GM12878 (cell line): ENCODE measurements at regions not wholly inside any gene's neighbourhood (a gene's known extent, or its start where the extent isn't known, plus 50 kb on each side); places are given as distances from the start of the nearest gene placed in this dataset.
A peak's percentile ranks its signal among the peaks of the same experiment; 100 is the strongest.

Source experiments
- ATAC-seq: fragments of 200-7000 bp; cut with Tn5 transposase; 3 replicates; pipeline ENCODE4 v1.9.1; 2020; ENCODE audit warnings: mild to moderate bottlenecking, moderate library complexity
- BruUV-seq: library from RNA; stranded (reverse); fragments of 400-500 nt; replicated peaks from 2 replicates; lab custom pipeline; 2021; lab: Mats Ljungman, UMichigan
- CTCF ChIA-PET: fragments of 300-600 bp; sonication (Branson Sonifier 250); formaldehyde crosslinking; extraction: SDS; loops from one replicate; lab custom pipeline; 2021; ENCODE audit warnings: inconsistent platforms; lab: Yijun Ruan, JAX
- POLR2A ChIA-PET: fragments of 350-600 bp; formaldehyde crosslinking; extraction: SDS; loops from one replicate; lab custom pipeline; 2021; ENCODE audit warnings: inconsistent platforms; lab: Charles Lee
- RAD21 ChIA-PET: fragments of 300-600 bp; sonication (Branson Sonifier 250); formaldehyde crosslinking; loops from one replicate; lab custom pipeline; 2023; ENCODE audit warnings: antibody characterized with exemption; ENCODE audit not compliant: unreplicated experiment; lab: Charles Lee
- SMC1A ChIA-PET: fragments of 300-600 bp; sonication (Branson Sonifier 250); formaldehyde crosslinking; loops from one replicate; lab custom pipeline; 2023; ENCODE audit not compliant: unreplicated experiment, uncharacterized antibody; lab: Charles Lee
- DNase-seq: peaks from one replicate; pipeline ENCODE4 v3.0.0-alpha.2; 2011; ENCODE audit warnings: low read depth, low spot score
- FAIRE-seq: peaks from 3 replicates; lab custom pipeline; 2011; peaks lifted over from hg19 to GRCh38; lab: Jason Lieb, UNC
- H2AFZ ChIP-seq: 2 replicates; pipeline ENCODE4 v1.6.0; 2011; ENCODE audit warnings: low read depth, low read length, control low read depth; ENCODE audit not compliant: control insufficient read depth
- H3K27ac ChIP-seq: 2 replicates; pipeline ENCODE4 v1.5.1; 2011; ENCODE audit warnings: control low read depth; ENCODE audit not compliant: control insufficient read depth, insufficient read depth
- H3K27me3 ChIP-seq, 2 experiments: replicated peaks in 1 of 2; 2 replicates each; pipeline versions ENCODE4 v1.6.0 to v1.6.1; 2011; ENCODE audit warnings: low read length in 1 of 2; ENCODE audit not compliant: control insufficient read depth in 2 of 2, insufficient read depth in 2 of 2
- H3K36me3 ChIP-seq, 2 experiments: 2 replicates each; pipeline ENCODE4 v1.5.1; 2011; ENCODE audit warnings: low read length in 1 of 2; ENCODE audit not compliant: control insufficient read depth in 2 of 2, insufficient read depth in 2 of 2
- H3K4me1 ChIP-seq: 2 replicates; pipeline ENCODE4 v1.6.1; 2011; ENCODE audit warnings: mild to moderate bottlenecking, low read length, moderate library complexity, mixed read lengths; ENCODE audit not compliant: control insufficient read depth, insufficient read depth
- H3K4me2 ChIP-seq: 2 replicates; pipeline ENCODE4 v1.6.0; 2011; ENCODE audit warnings: control low read depth; ENCODE audit not compliant: control insufficient read depth, insufficient read depth
- H3K4me3 ChIP-seq: fragments of 200-600 bp; sonication (generic); 2 replicates; pipeline ENCODE4 v1.5.1; 2016
- H3K79me2 ChIP-seq: 2 replicates; pipeline ENCODE4 v1.6.0; 2011; ENCODE audit warnings: low read length; ENCODE audit not compliant: control insufficient read depth, insufficient read depth
- H3K9ac ChIP-seq: 2 replicates; pipeline ENCODE4 v1.8.0; 2011; ENCODE audit warnings: low read length, control low read depth, mixed read lengths; ENCODE audit not compliant: control insufficient read depth, insufficient read depth
- H3K9me3 ChIP-seq: replicated peaks from 3 replicates; pipeline ENCODE4 v1.5.1; 2011; ENCODE audit warnings: mild to moderate bottlenecking, low read length; ENCODE audit not compliant: control insufficient read depth, insufficient read depth
- H4K20me1 ChIP-seq: 2 replicates; pipeline ENCODE4 v1.6.0; 2011; ENCODE audit not compliant: control insufficient read depth, insufficient read depth
- BCL11A ChIP-seq: IDR thresholded peaks from 2 replicates; pipeline ENCODE4 v1.6.1; 2011; ENCODE audit warnings: low read depth, low read length
- KAT2A ChIP-seq: conservative IDR thresholded peaks from 2 replicates; pipeline ENCODE4 v1.6.1; 2011; ENCODE audit warnings: low read depth, low read length; ENCODE audit not compliant: control insufficient read depth
- MYC ChIP-seq: IDR thresholded peaks from 2 replicates; pipeline ENCODE4 v1.6.1; 2011; ENCODE audit warnings: mild to moderate bottlenecking, low read length, moderate library complexity, inconsistent platforms; ENCODE audit not compliant: insufficient read depth, insufficient replicate concordance, insufficient read length, severe bottlenecking
- NR2C2 ChIP-seq: IDR thresholded peaks from 2 replicates; pipeline ENCODE4 v1.6.1; 2011; ENCODE audit warnings: borderline replicate concordance, low read depth; ENCODE audit not compliant: control insufficient read depth, insufficient read length
- POLR2AphosphoS5 ChIP-seq: IDR thresholded peaks from 2 replicates; pipeline ENCODE4 v1.6.1; 2011; ENCODE audit warnings: mild to moderate bottlenecking, low read length, inconsistent platforms
- RAD51 ChIP-seq: fragments of 450-650 bp; IDR thresholded peaks from 2 replicates; pipeline ENCODE4 v1.6.1; 2016; ENCODE audit warnings: moderate library complexity, mild to moderate bottlenecking, inconsistent platforms
- TAF1 ChIP-seq: IDR thresholded peaks from 2 replicates; pipeline ENCODE4 v1.6.1; 2011; ENCODE audit warnings: mild to moderate bottlenecking, low read depth, low read length, borderline replicate concordance
- TCF12 ChIP-seq: IDR thresholded peaks from 2 replicates; pipeline ENCODE4 v1.6.1; 2011; ENCODE audit warnings: low read depth, mild to moderate bottlenecking, low read length
- ZNF207 ChIP-seq: fragments of 450-650 bp; IDR thresholded peaks from 2 replicates; pipeline ENCODE4 v1.6.1; 2014; ENCODE audit warnings: antibody characterized with exemption, mild to moderate bottlenecking, borderline replicate concordance
- WGBS: methylation state at CpG from one replicate; pipeline ENCODE4 v1.1.6; 2016; ENCODE audit warnings: low lambda C conversion rate; ENCODE audit not compliant: insufficient replicate concordance, insufficient coverage; ENCODE audit errors: missing lambda C conversion rate; 5-methylcytosine and 5-hydroxymethylcytosine counted together
- in situ Hi-C: fragments of 300-500 bp; cut with MboI; formaldehyde crosslinking; loops from 9 replicates; pipeline ENCODE4 v1.14.3; 2018; ENCODE audit warnings: mixed read lengths
- intact Hi-C: fragments of 100-400 bp; cut with micrococcal nuclease; formaldehyde crosslinking; loops from one replicate; pipeline ENCODE4 v1.14.2; 2022; ENCODE audit not compliant: unreplicated experiment
- TF ChIP-seq, protein P1 (sequence below): fragments of 450-650 bp; IDR thresholded peaks from 2 replicates; pipeline ENCODE4 v1.6.1; 2016; ENCODE audit warnings: mild to moderate bottlenecking
- TF ChIP-seq, protein P2 (sequence below): IDR thresholded peaks from 2 replicates; pipeline ENCODE4 v1.6.1; 2012; ENCODE audit warnings: low read length, inconsistent platforms
- TF ChIP-seq, protein P3 (sequence below): fragments of 450-650 bp; IDR thresholded peaks from 2 replicates; pipeline ENCODE4 v1.6.1; 2017; ENCODE audit warnings: low read depth, mild to moderate bottlenecking, moderate library complexity
- TF ChIP-seq, protein P4 (sequence below): fragments of 450-650 bp; IDR thresholded peaks from 2 replicates; pipeline ENCODE4 v1.6.1; 2017; ENCODE audit warnings: mild to moderate bottlenecking
- TF ChIP-seq, protein P5 (sequence below): IDR thresholded peaks from 2 replicates; pipeline ENCODE4 v1.6.1; 2012; ENCODE audit warnings: low read depth, low read length, improper control_type of control experiment

DNA sequence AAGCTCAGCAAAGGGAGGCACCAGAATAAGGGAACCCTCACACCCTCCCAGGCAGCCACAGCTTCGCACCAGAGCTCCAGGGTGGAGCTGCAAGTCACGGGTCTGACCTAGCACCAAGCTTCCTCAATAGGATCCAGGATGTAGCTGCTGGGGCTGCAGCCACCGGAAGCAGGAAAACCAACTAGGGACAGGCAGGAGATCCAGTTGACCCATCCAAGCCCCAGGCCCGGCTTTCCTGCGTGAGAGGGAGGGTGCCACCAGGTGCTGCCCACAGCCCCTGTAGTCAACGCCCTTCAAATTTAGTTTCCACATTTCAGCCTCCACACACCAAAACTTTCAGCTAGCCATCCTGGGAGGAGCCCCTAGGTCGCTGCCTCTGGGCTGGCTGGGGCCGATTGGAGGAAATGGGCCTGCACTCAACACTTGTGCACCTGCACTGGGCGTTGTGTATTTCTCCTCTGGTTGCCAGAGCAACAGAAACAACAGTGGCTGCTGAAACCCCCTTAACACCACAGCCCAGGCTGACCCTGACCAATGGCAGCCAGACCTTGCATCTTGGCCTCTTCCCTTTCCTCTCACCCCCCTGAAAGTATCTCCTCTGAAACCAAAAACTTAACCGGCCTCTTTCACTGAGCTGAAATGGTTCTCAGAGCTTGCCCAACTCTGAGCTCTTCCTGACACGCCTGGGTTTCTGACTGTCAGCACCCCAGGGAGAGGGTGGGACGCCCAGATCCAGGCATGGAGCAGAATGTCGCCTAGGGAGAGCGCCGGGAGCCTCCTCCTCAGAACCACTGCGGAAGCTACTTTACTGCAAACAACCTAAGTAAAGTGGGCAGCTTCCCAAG is 226.5 kb upstream of the MAP3K1 start:
- intact Hi-C loops: loop anchor here (5.0 kb wide), 3 partner anchors 83 to 228 kb away; partner anchors contain the start of gene MAP3K1
- no TSS peak for BruUV-seq
- no peaks in the 10 kb centered on the region for H3K79me2 ChIP-seq
- H3K27me3 ChIP-seq: no peaks in the 10 kb centered on the region
- ChIA-PET RAD21 (interaction anchor here (0.9 to 3.4 kb wide), 10 partner anchors 24 to 260 kb away, joined by 3 to 28 read pairs (median 4); no protein-coding TSS in a partner anchor), SMC1A (interaction anchor here (0.6 to 1.9 kb wide), 13 partner anchors 8 to 250 kb away, joined by 3 to 7 read pairs (median 3); no protein-coding TSS in a partner anchor), POLR2A (interaction anchor here (1.0 to 1.5 kb wide), 3 partner anchors 24 to 81 kb away, joined by 3 to 4 read pairs (median 3); no protein-coding TSS in a partner anchor), CTCF (interaction anchor here (0.6 to 1.4 kb wide), 6 partner anchors 52 to 252 kb away, joined by 3 to 9 read pairs (median 4); no protein-coding TSS in a partner anchor)
- peak overlapping the region; percentile 83 for H2AFZ ChIP-seq
- H3K9me3 ChIP-seq: no peaks in the 10 kb centered on the region; the same call in 2 of the 3 replicates
- peak; percentile 83 for FAIRE-seq
- H3K4me3 ChIP-seq: peak overlapping the region; percentile 38; the same call in 1 of the 2 replicates
- peaks cover 22% of the 10 kb centered on the region for H3K4me1 ChIP-seq
- ATAC-seq: peak; percentile 99
- peak overlapping the region; percentile 95 for H3K4me2 ChIP-seq
- no peaks in the 10 kb centered on the region for H4K20me1 ChIP-seq
- peak; percentile 78 for DNase-seq
- in situ Hi-C loops: no loop called here
- H3K9ac ChIP-seq: peak overlapping the region; percentile 62
- peak overlapping the region; percentile 82 for H3K27ac ChIP-seq
- under 1% methylated on average over 16 of the region's 16 CpGs for WGBS
- no peaks in the 10 kb centered on the region for H3K36me3 ChIP-seq
- TF ChIP-seq, protein P1, sequence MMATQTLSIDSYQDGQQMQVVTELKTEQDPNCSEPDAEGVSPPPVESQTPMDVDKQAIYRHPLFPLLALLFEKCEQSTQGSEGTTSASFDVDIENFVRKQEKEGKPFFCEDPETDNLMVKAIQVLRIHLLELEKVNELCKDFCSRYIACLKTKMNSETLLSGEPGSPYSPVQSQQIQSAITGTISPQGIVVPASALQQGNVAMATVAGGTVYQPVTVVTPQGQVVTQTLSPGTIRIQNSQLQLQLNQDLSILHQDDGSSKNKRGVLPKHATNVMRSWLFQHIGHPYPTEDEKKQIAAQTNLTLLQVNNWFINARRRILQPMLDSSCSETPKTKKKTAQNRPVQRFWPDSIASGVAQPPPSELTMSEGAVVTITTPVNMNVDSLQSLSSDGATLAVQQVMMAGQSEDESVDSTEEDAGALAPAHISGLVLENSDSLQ: 0 out of 2 replicates have a peak, but pooled peaks have one; percentile 8
- TF ChIP-seq NR2C2 (no peak), ZNF207 (peak; percentile 20; the same call in 1 of the 2 replicates), TAF1 (no peak), TCF12 (peak; percentile 96), BCL11A (peak; percentile 54), RAD51 (no peak), POLR2AphosphoS5 (peak; percentile 70), MYC (no peak), KAT2A (no peak)
- TF ChIP-seq, protein P2, sequence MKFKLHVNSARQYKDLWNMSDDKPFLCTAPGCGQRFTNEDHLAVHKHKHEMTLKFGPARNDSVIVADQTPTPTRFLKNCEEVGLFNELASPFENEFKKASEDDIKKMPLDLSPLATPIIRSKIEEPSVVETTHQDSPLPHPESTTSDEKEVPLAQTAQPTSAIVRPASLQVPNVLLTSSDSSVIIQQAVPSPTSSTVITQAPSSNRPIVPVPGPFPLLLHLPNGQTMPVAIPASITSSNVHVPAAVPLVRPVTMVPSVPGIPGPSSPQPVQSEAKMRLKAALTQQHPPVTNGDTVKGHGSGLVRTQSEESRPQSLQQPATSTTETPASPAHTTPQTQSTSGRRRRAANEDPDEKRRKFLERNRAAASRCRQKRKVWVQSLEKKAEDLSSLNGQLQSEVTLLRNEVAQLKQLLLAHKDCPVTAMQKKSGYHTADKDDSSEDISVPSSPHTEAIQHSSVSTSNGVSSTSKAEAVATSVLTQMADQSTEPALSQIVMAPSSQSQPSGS: no peak
- TF ChIP-seq, protein P3, sequence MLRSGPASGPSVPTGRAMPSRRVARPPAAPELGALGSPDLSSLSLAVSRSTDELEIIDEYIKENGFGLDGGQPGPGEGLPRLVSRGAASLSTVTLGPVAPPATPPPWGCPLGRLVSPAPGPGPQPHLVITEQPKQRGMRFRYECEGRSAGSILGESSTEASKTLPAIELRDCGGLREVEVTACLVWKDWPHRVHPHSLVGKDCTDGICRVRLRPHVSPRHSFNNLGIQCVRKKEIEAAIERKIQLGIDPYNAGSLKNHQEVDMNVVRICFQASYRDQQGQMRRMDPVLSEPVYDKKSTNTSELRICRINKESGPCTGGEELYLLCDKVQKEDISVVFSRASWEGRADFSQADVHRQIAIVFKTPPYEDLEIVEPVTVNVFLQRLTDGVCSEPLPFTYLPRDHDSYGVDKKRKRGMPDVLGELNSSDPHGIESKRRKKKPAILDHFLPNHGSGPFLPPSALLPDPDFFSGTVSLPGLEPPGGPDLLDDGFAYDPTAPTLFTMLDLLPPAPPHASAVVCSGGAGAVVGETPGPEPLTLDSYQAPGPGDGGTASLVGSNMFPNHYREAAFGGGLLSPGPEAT: peak; percentile 75; the same call in 1 of the 2 replicates
- TF ChIP-seq, protein P4, sequence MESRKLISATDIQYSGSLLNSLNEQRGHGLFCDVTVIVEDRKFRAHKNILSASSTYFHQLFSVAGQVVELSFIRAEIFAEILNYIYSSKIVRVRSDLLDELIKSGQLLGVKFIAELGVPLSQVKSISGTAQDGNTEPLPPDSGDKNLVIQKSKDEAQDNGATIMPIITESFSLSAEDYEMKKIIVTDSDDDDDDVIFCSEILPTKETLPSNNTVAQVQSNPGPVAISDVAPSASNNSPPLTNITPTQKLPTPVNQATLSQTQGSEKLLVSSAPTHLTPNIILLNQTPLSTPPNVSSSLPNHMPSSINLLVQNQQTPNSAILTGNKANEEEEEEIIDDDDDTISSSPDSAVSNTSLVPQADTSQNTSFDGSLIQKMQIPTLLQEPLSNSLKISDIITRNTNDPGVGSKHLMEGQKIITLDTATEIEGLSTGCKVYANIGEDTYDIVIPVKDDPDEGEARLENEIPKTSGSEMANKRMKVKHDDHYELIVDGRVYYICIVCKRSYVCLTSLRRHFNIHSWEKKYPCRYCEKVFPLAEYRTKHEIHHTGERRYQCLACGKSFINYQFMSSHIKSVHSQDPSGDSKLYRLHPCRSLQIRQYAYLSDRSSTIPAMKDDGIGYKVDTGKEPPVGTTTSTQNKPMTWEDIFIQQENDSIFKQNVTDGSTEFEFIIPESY: no peak
- TF ChIP-seq, protein P5, sequence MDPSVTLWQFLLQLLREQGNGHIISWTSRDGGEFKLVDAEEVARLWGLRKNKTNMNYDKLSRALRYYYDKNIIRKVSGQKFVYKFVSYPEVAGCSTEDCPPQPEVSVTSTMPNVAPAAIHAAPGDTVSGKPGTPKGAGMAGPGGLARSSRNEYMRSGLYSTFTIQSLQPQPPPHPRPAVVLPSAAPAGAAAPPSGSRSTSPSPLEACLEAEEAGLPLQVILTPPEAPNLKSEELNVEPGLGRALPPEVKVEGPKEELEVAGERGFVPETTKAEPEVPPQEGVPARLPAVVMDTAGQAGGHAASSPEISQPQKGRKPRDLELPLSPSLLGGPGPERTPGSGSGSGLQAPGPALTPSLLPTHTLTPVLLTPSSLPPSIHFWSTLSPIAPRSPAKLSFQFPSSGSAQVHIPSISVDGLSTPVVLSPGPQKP: peak; percentile 37; the same call in 1 of the 2 replicates
